Stimulated activated naive CD4-positive, alpha-beta T cell treated with Interleukin-2 at 50 U/mL for 16 hours (primary cell): ENCODE measurements at regions not wholly inside any gene's neighbourhood (a gene's known extent, or its start where the extent isn't known, plus 50 kb on each side); places are given as distances from the start of the nearest gene placed in this dataset.

ENCODE experiments used
- DNase-seq: peaks from one replicate; lab custom pipeline; 2025; lab: John Stamatoyannopoulos, UW

DNA sequence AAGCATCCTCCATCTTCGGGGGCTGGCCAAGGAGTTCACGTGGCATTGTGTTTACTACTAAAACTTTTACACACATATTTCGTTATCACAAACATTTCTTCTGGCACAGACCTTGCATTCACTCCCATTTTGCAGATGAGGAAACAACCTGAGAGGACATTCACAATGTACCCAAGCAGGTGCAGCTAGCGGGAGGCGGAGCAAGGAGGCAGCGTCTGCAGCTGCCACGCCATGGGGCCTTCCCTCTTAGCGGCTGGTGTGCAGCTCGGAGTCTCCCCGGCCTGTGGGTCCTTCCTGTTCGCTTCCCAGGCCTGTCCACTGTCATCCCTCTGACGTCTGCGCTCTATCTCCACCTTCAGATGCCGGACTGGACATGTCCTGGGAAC is 807.8 kb downstream of the TBC1D22A start:
- DNase-seq = no peak

DNA sequence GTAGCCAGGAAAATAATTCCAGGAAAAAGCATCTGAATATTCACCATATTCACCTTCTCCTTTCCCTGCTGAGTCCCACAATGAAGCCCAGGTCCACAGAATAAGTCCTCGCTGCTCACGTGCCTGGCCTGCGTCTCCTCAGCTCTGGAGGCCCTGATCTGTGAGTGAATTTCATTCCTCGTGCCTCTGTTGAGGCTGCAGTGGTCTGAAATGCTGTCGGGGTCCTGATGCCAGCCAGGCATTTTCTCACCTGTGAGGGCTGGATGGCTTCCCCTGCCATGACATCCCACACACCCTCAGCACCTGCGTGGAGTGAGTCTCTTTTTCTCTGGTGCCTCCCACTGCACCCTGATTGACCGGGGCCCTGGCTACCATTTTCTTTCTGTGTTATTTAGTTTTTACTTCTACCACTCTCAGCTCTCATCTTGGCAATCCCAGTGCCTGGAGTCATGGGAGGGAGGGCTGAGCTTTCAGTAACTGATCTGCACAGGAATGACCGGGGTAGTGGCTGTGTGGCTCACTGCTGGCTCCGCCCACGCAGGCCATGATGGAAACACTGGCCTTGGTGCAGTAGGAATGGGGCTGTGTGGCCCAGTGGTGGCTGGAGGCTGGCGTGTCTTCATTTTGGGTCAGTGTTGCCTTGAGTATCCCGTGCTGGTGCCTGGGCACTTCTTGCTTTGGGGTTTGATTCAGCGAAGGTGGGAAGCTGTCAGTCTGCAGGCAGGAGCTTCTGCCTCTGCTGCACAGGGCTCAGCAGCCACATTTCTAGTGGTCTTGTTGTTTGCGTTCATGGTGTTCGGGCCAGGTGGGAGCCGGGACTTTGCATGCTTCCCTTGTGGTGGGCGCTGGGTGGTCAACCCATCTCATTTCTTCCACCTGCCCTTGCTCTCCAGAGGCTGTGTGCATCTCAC is 807.2 kb downstream of the TBC1D22A start:
- DNase-seq = no peak

DNA sequence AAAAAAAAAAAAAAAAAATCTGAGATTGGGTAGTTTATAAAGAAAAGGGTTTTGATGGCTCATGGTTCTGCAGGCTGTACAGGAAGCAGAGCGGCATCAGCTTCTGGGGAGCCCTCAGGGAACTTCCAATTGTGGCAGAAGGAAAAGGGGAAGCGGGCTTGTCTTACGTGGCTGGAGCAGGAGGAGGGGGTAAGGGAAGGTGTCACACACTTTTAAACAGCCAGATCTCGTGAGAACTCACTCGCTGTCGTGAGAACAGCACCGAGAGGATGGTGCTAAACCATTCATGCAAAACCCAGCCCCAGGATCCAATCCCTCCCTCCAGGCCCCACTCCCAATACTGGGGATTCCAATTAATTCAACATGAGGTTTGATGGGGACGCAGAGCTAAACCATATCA is 806.2 kb downstream of the TBC1D22A start:
- no peak for DNase-seq

DNA sequence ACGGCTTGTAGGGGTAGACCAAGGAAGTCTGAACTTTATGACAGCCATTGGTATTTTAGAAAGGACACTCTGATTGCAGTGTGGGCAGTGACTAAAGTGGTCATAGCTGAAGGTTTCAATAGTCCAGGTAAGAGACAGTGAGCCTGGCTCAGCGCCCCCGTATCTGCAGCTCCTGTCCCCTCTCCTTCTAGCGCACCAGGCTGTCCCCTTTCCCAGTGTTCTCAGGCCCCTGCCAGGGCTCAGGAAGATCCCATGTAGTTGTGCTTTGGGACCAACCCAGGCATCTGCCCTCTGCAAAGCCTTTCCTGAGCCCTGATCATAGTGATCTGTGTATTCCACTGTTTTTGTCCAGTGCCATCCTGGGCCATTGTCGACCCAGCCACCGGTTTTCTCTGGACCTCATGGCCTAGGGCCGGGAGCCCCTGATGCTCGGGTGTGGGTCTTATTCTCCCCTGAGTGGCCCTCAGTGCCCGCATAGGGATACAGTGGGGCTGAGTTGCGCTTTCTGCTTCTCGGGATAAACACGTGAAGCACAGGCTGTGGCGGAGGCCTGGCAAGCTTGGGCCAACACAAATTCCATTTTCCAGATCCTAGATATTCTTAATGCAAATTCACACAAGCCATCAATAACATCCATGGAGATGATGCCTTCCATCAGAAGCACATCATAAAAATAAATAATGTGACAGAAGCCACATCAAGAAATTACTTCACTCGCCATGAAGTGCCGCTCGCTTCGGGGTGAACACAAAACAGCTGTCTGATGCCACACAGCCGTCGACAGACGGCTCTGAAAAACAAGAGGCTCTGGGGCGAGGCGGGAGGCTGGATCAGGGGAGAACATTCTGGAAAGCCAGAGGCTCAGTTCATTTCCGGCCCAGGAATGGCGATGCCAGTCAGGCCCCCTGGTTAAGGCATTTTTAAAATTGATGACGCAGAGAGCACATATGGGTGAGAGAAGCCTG is 805.0 kb downstream of the TBC1D22A start:
- no peak for DNase-seq

DNA sequence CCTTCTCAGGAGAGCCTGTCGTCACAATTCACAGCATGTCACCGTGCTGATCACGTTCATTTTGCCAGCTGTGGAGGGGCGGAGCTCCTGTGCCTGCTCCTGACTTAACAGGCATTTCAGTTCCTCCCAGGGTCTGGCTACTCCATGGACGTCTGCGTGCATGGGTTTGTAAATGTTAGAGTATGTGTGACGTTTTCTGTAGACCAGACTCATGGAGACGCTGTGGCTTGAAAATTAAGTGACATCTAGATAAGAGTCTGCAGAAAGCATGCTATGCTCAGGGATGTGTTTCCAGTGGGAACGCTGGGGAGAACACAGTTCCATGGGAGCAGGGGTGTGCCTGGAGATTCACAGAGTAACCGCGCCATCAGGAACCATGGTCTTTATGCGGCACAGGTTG is 804.0 kb downstream of the TBC1D22A start:
- no peak for DNase-seq

GRCh38 chr22:47565607-47566006 is 803.2 kb downstream of the TBC1D22A start:
- DNase-seq = no peak

- DNase-seq = no peak
These were observed 802.4 kb downstream of the TBC1D22A start for GRCh38 chr22:47564651-47565434.

DNA sequence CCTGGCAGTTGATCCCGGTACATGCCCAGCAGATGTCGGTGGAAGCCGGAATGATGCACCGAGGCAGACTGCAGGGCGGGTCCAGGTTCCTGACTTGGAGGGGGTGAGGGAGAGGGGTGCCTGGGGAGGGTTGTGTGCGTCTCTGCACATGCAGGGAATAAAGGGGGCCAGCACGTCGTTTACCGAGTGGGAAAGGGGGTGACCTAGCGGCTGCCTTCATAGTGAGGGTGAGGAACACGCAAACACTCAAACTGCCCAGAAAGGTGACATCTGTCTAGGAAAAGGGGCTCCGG is 801.7 kb downstream of the TBC1D22A start:
- no peak for DNase-seq

DNA sequence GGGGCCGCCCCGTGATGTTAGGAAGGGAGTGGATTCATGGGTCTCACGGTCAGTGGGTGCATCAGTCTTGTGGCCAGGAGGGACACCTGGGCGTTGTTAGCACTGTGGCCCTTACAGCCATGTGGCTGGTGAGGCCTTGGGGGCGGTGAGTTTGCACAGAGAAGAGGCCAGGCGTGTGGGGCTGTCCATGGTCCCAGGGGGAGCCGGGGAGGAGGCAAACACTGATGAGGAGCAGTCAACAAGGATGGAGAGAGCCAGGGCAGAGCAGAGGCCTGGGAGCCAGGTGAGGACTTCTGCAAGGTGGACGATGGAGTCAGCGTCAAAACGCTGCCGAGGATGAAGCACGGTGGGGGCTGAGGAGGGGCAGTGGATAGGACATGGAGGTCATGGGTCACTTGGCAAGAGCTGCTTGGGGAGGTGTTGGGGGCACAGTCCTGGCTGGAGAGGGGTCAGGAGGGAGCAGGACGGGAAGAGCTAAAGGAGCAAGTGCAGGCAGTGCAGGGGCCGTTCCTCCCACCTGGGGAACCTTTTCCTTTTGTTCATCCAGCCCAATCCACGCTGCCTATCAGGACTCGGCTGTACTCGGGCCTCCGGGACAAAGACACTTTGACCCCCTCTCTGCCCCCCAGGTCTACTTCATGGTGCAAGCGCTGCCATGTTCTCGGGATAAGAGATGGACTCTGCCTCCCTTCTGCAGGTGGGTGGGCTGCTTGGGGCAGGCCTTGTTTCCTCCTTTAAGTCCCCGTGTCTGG is 801.1 kb downstream of the TBC1D22A start:
- no peak for DNase-seq

DNA sequence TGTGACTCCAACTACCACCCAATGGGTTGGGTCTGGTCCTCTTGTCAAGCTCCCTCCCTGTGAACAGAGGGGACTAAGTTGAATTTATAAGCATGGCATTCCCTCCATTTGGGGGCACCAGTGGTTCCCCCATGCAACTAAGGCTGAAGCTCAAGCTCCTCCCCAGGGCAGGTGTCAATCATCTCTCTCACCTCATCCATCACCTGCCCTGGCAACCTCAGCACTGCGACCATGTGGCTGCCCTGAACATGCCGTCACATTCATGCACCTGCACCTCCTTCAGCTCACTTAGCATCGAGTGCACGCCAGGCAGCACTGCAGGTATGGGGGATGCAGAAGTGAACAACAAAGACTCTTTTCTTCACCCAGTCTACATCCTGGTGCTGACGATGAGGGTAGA is 799.3 kb downstream of the TBC1D22A start:
- DNase-seq = no peak

DNA sequence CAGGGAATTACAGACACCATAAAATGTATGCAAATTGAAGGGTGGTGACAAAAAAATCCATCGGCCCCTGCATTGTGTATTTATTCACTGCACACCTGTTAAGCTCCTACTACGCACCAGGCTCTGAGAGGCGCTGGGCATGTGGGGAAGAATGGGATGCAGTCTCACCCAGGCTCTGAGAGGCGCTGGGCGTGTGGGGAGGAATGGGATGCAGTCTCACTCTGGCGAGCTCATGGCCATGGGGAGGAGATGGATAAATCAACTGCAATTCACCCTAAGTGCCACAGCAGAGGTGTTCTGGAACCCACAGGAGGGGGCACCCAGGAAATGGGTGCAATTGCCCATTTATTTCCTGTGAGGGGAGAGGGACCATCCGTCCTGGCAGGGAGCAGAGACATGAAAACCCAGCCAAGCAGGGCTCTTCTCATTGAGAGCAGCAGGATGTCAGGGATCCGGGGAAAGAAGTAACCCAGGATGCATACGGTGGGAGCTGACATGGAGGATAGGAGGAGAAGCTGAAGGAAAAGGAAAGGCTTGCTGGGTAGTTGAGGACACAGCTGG is 798.7 kb downstream of the TBC1D22A start:
- DNase-seq = no peak

DNA sequence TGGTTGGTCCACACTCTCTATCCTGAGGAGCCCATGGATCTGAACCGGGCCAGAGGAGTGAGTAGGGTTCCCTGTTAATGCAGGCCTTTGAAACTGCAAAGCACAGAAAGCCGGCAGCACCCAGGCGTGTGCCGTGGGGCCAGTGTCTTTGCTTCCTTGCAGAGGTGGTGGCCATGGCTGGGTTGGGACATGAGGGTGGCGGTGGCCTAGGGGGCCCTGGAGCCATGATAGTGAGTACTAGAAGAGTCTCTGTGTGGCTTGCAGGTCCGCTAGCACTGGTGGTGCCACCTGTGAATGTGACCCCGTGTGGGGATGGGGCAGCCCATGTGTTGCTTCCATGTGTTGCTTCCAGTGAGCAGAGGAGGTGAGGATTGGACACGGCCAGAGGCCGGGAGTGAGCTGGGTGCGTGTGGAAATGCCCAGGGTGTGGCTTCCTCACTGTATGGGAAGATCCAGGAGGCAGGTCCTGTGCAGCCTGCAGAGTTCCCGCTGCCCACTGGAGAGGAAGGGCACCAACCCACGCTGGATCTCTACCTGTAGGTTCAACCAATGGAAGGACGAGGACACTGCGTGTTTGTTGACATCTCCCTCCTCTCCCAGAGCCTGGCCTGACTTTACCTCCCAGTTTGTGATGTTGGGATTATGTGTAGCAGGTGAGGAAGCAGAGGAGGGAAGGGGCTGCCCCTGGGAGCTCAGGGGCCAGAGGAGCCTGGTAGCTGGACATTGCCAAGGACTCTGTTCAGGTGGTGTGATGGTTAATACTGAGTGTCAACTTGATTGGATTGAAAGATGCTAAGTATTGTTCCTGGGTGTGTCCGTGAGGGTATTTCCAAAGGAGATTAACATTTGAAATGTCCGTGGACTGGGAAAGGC is 796.6 kb downstream of the TBC1D22A start:
- DNase-seq = no peak

DNA sequence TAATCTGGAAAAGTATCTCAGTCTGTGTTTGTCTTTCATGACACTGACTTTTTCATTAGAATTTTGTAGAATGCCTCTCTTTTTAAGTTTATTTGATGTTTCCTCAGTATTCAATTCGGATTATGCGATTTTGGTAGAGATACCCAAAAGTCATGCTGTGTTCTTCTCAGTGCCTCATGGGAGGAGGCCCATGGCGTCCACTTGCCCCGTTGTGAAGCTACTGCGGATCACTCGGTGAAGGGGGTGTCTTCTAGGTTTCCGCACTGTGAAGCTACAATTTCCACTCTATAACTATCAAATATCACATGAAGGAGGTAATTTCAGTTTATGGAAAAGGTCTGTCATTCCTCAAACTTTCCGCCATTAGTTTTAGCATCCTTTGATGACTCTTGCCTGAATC is 794.0 kb downstream of the TBC1D22A start:
- no peak for DNase-seq

GRCh38 chr22:47553436-47553835 is 791.0 kb downstream of the TBC1D22A start:
- no peak for DNase-seq

- no peak for DNase-seq
These were observed 790.2 kb downstream of the TBC1D22A start for GRCh38 chr22:47552541-47553205.

- DNase-seq = no peak
These were observed 789.6 kb downstream of the TBC1D22A start for GRCh38 chr22:47552024-47552423.

- no peak for DNase-seq
These were observed 789.0 kb downstream of the TBC1D22A start for GRCh38 chr22:47551431-47551775.

DNA sequence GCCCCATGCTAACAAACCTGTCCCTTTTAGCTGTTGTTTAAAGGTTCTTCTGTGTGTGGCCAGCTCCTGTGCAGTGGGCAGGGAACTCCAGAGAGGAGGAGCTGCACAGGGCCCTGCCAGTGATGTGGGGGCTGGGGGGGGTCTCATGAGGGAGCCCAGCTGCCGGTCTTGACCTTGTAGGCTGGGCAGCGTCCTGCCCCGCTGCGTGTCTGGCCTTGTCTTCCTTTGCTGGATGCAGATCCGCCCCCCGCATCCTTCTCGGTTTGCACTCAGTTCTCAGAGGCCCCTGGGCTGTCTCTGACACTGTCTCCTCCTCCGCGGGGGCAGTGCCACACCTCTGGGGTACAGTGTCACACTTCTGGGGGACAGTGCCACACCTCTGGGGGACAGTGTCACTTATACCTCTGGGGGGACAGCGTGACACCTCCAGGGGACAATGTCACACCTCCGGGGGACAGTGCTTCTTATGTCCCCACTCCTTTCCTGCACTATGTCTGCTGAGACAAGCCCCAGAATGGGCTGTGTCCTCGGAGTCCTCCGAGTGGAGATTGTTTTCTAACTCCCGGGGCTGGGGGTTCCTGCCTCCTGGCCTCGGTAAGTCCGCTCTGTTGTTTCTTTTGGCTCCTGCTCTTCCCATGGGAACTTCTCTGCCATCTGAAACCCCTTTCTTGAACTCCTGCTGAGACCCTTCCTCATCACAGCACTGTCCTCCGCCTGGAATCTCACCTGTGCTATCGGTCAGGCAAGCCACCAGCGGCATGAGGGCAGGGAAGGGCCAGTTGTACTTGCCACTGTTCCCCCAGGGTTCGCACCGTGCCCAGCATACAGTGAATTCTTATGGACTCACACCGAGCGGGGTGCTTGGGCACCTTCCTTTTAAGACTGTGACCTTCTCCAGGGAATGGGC is 788.3 kb downstream of the TBC1D22A start:
- DNase-seq = no peak
